ENCODE measurements at regions not wholly inside any gene's neighbourhood (a gene's known extent, or its start where the extent isn't known, plus 50 kb on each side); places are given as distances from the start of the nearest gene placed in this dataset.

GRCh38 chr12:38166225-38166624, 150.3 kb upstream of the ALG10B start:
- TF ChIP-seq, protein P1, sequence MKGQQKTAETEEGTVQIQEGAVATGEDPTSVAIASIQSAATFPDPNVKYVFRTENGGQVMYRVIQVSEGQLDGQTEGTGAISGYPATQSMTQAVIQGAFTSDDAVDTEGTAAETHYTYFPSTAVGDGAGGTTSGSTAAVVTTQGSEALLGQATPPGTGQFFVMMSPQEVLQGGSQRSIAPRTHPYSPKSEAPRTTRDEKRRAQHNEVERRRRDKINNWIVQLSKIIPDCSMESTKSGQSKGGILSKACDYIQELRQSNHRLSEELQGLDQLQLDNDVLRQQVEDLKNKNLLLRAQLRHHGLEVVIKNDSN (IDR thresholded peaks at IDR 0.05) = no peak
- TF ChIP-seq CREB1 (IDR thresholded peaks at IDR 0.05; ENCODE audit: low read depth) = no peak
- no peak for TF ChIP-seq YY1 (IDR thresholded peaks at IDR 0.05; ENCODE audit: low read depth)

GRCh38 chr12:38175538-38175937, 141.0 kb upstream of the ALG10B start:
- TF ChIP-seq, protein P2, sequence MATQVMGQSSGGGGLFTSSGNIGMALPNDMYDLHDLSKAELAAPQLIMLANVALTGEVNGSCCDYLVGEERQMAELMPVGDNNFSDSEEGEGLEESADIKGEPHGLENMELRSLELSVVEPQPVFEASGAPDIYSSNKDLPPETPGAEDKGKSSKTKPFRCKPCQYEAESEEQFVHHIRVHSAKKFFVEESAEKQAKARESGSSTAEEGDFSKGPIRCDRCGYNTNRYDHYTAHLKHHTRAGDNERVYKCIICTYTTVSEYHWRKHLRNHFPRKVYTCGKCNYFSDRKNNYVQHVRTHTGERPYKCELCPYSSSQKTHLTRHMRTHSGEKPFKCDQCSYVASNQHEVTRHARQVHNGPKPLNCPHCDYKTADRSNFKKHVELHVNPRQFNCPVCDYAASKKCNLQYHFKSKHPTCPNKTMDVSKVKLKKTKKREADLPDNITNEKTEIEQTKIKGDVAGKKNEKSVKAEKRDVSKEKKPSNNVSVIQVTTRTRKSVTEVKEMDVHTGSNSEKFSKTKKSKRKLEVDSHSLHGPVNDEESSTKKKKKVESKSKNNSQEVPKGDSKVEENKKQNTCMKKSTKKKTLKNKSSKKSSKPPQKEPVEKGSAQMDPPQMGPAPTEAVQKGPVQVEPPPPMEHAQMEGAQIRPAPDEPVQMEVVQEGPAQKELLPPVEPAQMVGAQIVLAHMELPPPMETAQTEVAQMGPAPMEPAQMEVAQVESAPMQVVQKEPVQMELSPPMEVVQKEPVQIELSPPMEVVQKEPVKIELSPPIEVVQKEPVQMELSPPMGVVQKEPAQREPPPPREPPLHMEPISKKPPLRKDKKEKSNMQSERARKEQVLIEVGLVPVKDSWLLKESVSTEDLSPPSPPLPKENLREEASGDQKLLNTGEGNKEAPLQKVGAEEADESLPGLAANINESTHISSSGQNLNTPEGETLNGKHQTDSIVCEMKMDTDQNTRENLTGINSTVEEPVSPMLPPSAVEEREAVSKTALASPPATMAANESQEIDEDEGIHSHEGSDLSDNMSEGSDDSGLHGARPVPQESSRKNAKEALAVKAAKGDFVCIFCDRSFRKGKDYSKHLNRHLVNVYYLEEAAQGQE (IDR thresholded peaks at IDR 0.05; ENCODE audit: low read depth) = no peak
- no peak for TF ChIP-seq NFIC (IDR thresholded peaks at IDR 0.05)
- no peak for TF ChIP-seq YY1 (IDR thresholded peaks at IDR 0.05; ENCODE audit: low read depth)
- TF ChIP-seq TCF12 (IDR thresholded peaks at IDR 0.05; ENCODE audit: low read depth) = no peak
- no peak for TF ChIP-seq CEBPB (IDR thresholded peaks at IDR 0.05)
- TF ChIP-seq CREB1 (IDR thresholded peaks at IDR 0.05; ENCODE audit: low read depth) = no peak

GRCh38 chr12:38183617-38184016, 133.0 kb upstream of the ALG10B start:
- peak; percentile 92 for TF ChIP-seq NFIC (IDR thresholded peaks at IDR 0.05)
- peak; percentile 51; the same call in 1 of the 2 replicates for TF ChIP-seq MAX (IDR thresholded peaks at IDR 0.05)
- TF ChIP-seq TEAD4 (IDR thresholded peaks at IDR 0.05) = peak; percentile 93
- peak; percentile 71; the same call in 1 of the 2 replicates for TF ChIP-seq YY1 (IDR thresholded peaks at IDR 0.05; ENCODE audit: low read depth)
- TF ChIP-seq EP300 (IDR thresholded peaks at IDR 0.05; ENCODE audit: borderline replicate concordance) = peak; percentile 72
- peak; percentile 78 for TF ChIP-seq CEBPB (IDR thresholded peaks at IDR 0.05)
- peak; percentile 69 for TF ChIP-seq TCF12 (IDR thresholded peaks at IDR 0.05; ENCODE audit: low read depth)

DNA sequence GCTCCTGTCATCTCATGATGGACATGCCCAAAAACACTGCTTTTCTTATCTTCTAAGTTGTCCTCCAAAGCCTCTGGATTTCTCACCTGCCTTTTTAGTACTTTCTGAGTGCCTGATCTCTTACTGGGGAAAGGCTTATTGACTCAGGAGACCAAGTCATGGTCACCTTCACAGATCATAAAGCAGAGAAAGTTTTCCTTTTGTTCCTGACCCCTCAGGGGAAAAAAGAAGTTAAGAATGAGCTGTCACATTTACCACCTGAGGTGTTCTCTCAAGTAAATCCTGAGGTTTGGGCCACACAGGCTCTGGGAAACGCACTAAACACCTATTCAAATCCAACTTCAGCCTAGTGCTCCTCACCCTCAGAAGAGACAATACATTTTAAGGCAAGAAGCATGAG, 119.3 kb upstream of the ALG10B start:
- peak; percentile 1; the same call in 1 of the 2 replicates for TF ChIP-seq RAD21 (IDR thresholded peaks at IDR 0.05; ENCODE audit: low read depth)
- TF ChIP-seq MAX (IDR thresholded peaks at IDR 0.05) = peak; percentile 49; the same call in 1 of the 2 replicates
- TF ChIP-seq EP300 (IDR thresholded peaks at IDR 0.05; ENCODE audit: borderline replicate concordance) = peak; percentile 95
- peak; percentile 92 for TF ChIP-seq FOXM1 (IDR thresholded peaks at IDR 0.05; ENCODE audit: borderline replicate concordance, low read depth)
- peak; percentile 95 for TF ChIP-seq TCF12 (IDR thresholded peaks at IDR 0.05; ENCODE audit: low read depth)
- peak; percentile 60; the same call in 1 of the 2 replicates for TF ChIP-seq NFIC (IDR thresholded peaks at IDR 0.05)
- peak; percentile 48 for TF ChIP-seq TEAD4 (IDR thresholded peaks at IDR 0.05)

GRCh38 chr12:38201461-38202276, 114.9 kb upstream of the ALG10B start:
- no peak for TF ChIP-seq ZBTB7A (IDR thresholded peaks at IDR 0.05; ENCODE audit: low read depth)
- no peak for TF ChIP-seq MAX (IDR thresholded peaks at IDR 0.05)
- no peak for TF ChIP-seq CEBPB (IDR thresholded peaks at IDR 0.05)
- TF ChIP-seq, protein P1 (IDR thresholded peaks at IDR 0.05) = no peak
- TF ChIP-seq CREB1 (IDR thresholded peaks at IDR 0.05; ENCODE audit: low read depth) = no peak
- no peak for TF ChIP-seq TAF1 (IDR thresholded peaks at IDR 0.05; ENCODE audit: low read depth)
- TF ChIP-seq EP300 (IDR thresholded peaks at IDR 0.05; ENCODE audit: borderline replicate concordance) = no peak
- TF ChIP-seq TEAD4 (IDR thresholded peaks at IDR 0.05) = no peak
- TF ChIP-seq EGR1 (IDR thresholded peaks at IDR 0.05) = no peak
- no peak for TF ChIP-seq RAD21 (IDR thresholded peaks at IDR 0.05; ENCODE audit: low read depth)
- TF ChIP-seq FOXM1 (IDR thresholded peaks at IDR 0.05; ENCODE audit: borderline replicate concordance, low read depth) = no peak
- TF ChIP-seq YY1 (IDR thresholded peaks at IDR 0.05; ENCODE audit: low read depth) = no peak
- no peak for TF ChIP-seq NFIC (IDR thresholded peaks at IDR 0.05)
- TF ChIP-seq, protein P2 (IDR thresholded peaks at IDR 0.05; ENCODE audit: low read depth) = no peak
- no peak for TF ChIP-seq TCF12 (IDR thresholded peaks at IDR 0.05; ENCODE audit: low read depth)

DNA sequence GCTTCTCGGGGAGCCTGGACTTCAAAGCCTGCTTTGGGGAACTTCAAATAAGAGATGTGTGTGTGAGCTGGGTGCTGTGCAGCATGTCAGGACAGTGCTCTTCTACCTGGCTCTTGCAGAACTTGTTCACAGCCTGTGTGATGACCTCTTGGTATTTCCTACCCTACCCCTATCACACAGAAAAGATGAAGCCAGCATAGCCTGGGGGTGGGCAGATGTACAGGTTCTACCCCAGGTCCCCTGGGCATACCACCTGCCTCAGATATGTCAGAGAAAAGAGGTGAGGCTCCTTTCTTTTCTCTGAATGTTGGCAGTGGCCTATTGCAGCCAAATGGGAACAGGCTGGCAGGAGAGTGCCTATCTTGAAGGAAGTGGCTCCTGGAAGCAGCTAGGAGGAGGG, 111.7 kb upstream of the ALG10B start:
- TF ChIP-seq EGR1 (IDR thresholded peaks at IDR 0.05) = no peak
- no peak for TF ChIP-seq TCF12 (IDR thresholded peaks at IDR 0.05; ENCODE audit: low read depth)
- TF ChIP-seq YY1 (IDR thresholded peaks at IDR 0.05; ENCODE audit: low read depth) = no peak
- TF ChIP-seq FOXM1 (IDR thresholded peaks at IDR 0.05; ENCODE audit: borderline replicate concordance, low read depth) = no peak
- TF ChIP-seq NFIC (IDR thresholded peaks at IDR 0.05) = no peak
- no peak for TF ChIP-seq CEBPB (IDR thresholded peaks at IDR 0.05)
- no peak for TF ChIP-seq TAF1 (IDR thresholded peaks at IDR 0.05; ENCODE audit: low read depth)
- no peak for TF ChIP-seq CREB1 (IDR thresholded peaks at IDR 0.05; ENCODE audit: low read depth)
- no peak for TF ChIP-seq ZBTB7A (IDR thresholded peaks at IDR 0.05; ENCODE audit: low read depth)
- TF ChIP-seq TEAD4 (IDR thresholded peaks at IDR 0.05) = no peak
- no peak for TF ChIP-seq MAX (IDR thresholded peaks at IDR 0.05)
- TF ChIP-seq EP300 (IDR thresholded peaks at IDR 0.05; ENCODE audit: borderline replicate concordance) = no peak
- TF ChIP-seq, protein P1 (IDR thresholded peaks at IDR 0.05) = no peak
- TF ChIP-seq RAD21 (IDR thresholded peaks at IDR 0.05; ENCODE audit: low read depth) = no peak
- TF ChIP-seq, protein P2 (IDR thresholded peaks at IDR 0.05; ENCODE audit: low read depth) = no peak

All from Ishikawa (cell line).